ENCODE measurements at regions not wholly inside any gene's neighbourhood (a gene's known extent, or its start where the extent isn't known, plus 50 kb on each side); places are given as distances from the start of the nearest gene placed in this dataset.

DNA sequence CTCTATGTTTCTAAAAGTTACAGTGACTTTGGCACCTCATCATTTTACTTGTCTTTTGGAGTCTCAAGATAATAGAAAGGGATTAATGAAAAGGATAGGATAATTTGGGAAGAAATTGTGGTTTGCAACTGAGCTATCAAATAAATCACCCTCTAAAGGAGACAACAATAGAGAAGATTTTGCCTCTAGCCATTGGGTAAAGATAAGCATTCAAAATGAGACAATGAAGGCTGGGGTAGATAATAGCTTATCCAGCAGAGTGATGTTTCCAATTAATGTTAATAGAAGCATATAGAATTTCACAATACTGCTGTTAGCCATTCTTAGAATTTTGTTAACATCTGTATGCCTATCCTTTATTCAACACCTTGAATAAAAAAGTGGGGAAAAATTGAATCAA is 1177.6 kb downstream of the ADGRL3 start:
- Histone ChIP-seq H3K4me1 (no peaks in the 10 kb centered on the region), H3K36me3 (no peaks in the 10 kb centered on the region), H3K27ac (no peak overlapping the region), H3K9me3 (no peaks in the 10 kb centered on the region), H3K27me3 (no peaks in the 10 kb centered on the region), H3K4me3 (no peak overlapping the region)
- TF ChIP-seq, protein P1, sequence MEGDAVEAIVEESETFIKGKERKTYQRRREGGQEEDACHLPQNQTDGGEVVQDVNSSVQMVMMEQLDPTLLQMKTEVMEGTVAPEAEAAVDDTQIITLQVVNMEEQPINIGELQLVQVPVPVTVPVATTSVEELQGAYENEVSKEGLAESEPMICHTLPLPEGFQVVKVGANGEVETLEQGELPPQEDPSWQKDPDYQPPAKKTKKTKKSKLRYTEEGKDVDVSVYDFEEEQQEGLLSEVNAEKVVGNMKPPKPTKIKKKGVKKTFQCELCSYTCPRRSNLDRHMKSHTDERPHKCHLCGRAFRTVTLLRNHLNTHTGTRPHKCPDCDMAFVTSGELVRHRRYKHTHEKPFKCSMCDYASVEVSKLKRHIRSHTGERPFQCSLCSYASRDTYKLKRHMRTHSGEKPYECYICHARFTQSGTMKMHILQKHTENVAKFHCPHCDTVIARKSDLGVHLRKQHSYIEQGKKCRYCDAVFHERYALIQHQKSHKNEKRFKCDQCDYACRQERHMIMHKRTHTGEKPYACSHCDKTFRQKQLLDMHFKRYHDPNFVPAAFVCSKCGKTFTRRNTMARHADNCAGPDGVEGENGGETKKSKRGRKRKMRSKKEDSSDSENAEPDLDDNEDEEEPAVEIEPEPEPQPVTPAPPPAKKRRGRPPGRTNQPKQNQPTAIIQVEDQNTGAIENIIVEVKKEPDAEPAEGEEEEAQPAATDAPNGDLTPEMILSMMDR (IDR thresholded peaks at IDR 0.05): no peak
- no peak for TF ChIP-seq POLR2A (IDR thresholded peaks at IDR 0.05)
- DNase-seq: no peak
- intact Hi-C loops (cut with DNase I; ENCODE audit: low total_unique reads): no loop called here

- TF ChIP-seq, protein P1 (IDR thresholded peaks at IDR 0.05): no peak
- TF ChIP-seq POLR2A (IDR thresholded peaks at IDR 0.05): no peak
- no peak for DNase-seq
- no peak overlapping the region for H3K27ac ChIP-seq
Observed at GRCh38 chr4:62377245-62377644, 1177.1 kb downstream of the ADGRL3 start.

GRCh38 chr4:62366939-62367338 is 1166.8 kb downstream of the ADGRL3 start:
- DNase-seq: no peak
- no peaks in the 10 kb centered on the region for H3K4me1 ChIP-seq
- no peaks in the 10 kb centered on the region for H3K9me3 ChIP-seq
- no peak for TF ChIP-seq POLR2A (IDR thresholded peaks at IDR 0.05)
- TF ChIP-seq, protein P1 (IDR thresholded peaks at IDR 0.05): no peak
- no peak overlapping the region for H3K4me3 ChIP-seq
- no peaks in the 10 kb centered on the region for H3K27me3 ChIP-seq
- H3K27ac ChIP-seq: no peak overlapping the region
- no peaks in the 10 kb centered on the region for H3K36me3 ChIP-seq
- intact Hi-C loops (cut with DNase I; ENCODE audit: low total_unique reads): no loop called here

More at GRCh38 chr4:62377245-62377644, 1177.1 kb downstream of the ADGRL3 start:
- H3K4me3 ChIP-seq: no peak overlapping the region
- no peaks in the 10 kb centered on the region for H3K27me3 ChIP-seq
- H3K4me1 ChIP-seq: no peaks in the 10 kb centered on the region
- H3K36me3 ChIP-seq: no peaks in the 10 kb centered on the region
- intact Hi-C loops (cut with DNase I; ENCODE audit: low total_unique reads): no loop called here
- H3K9me3 ChIP-seq: no peaks in the 10 kb centered on the region

DNA sequence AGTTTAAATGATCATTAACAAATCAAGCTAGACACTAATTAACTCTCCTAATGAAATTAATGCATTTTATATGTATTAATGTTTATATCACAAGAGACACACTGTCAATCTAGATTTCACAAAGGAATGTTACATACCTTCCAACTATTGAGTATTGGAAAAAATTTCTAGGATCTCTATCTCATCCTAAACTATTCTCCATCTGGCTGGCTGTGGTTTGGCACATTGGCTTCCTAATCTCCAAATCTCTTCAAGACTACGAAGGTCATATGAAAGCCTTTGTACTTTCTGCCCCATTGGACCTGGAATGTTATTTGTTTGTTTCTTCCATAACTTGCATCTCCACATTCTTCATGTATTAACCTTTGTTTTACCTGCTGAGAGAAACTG is 1160.0 kb downstream of the ADGRL3 start:
- no peaks in the 10 kb centered on the region for H3K36me3 ChIP-seq
- H3K9me3 ChIP-seq: no peaks in the 10 kb centered on the region
- no peak overlapping the region for H3K4me3 ChIP-seq
- intact Hi-C loops (cut with DNase I; ENCODE audit: low total_unique reads): no loop called here
- TF ChIP-seq POLR2A (IDR thresholded peaks at IDR 0.05): no peak
- TF ChIP-seq, protein P1 (IDR thresholded peaks at IDR 0.05): no peak
- DNase-seq: no peak
- H3K27me3 ChIP-seq: no peaks in the 10 kb centered on the region
- H3K4me1 ChIP-seq: no peaks in the 10 kb centered on the region
- no peak overlapping the region for H3K27ac ChIP-seq

DNA sequence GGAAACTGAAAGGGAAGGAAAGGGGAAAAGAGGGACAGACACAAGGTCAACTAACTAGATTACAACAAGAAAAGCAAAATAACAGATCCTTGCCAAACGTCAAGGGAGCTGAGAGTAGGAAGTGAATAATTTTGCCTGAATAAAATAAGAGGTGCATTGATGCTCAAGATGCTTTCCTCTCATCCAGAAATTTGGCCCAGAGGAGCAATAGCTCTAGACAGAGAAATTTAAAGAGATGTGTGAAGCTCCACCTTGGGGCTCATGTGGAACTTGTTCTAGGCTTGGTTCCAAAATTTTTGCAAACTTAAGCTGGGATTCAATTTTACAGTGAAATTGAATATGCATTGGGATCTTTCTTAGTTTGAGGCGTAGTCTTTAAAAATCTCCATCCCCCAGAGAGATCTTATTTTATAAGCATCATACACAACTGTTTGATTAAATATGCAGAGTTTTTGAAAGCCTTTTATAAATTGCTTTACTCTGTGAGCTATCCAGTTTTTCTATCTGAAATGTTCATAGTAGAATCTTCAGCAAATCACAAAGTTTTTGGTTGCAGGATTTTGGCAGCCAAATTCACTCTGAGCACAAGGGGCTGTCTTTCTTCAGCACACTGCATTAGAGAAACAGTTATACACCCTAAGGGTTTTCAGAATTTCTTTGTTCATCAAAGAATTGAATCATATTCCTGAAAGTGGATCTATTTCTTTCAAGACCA is 1159.5 kb downstream of the ADGRL3 start:
- no peak for TF ChIP-seq POLR2A (IDR thresholded peaks at IDR 0.05)
- TF ChIP-seq, protein P1 (IDR thresholded peaks at IDR 0.05): no peak
- no peaks in the 10 kb centered on the region for H3K9me3 ChIP-seq
- H3K27ac ChIP-seq: no peak overlapping the region
- DNase-seq: no peak
- no peaks in the 10 kb centered on the region for H3K36me3 ChIP-seq
- no peaks in the 10 kb centered on the region for H3K27me3 ChIP-seq
- intact Hi-C loops (cut with DNase I; ENCODE audit: low total_unique reads): no loop called here
- no peak overlapping the region for H3K4me3 ChIP-seq
- H3K4me1 ChIP-seq: no peaks in the 10 kb centered on the region

Data from uterus (tissue), 3 donors.